ENCODE measurements at regions not wholly inside any gene's neighbourhood (a gene's known extent, or its start where the extent isn't known, plus 50 kb on each side); places are given as distances from the start of the nearest gene placed in this dataset.

- DNase-seq = no peak
Observed at GRCh38 chr10:43863270-43863669, 214.6 kb upstream of the ZNF32 start.

GRCh38 chr10:43862756-43863155 is 214.1 kb upstream of the ZNF32 start:
- DNase-seq = no peak

More at GRCh38 chr10:43863270-43863669, 214.6 kb upstream of the ZNF32 start:
- no peak for TF ChIP-seq POLR2A (IDR thresholded peaks at IDR 0.05; ENCODE audit: low read length)
- no peak for TF ChIP-seq GATA1 (IDR thresholded peaks at IDR 0.05; ENCODE audit: low read depth, low read length)

GRCh38 chr10:43861966-43862751 is 213.5 kb upstream of the ZNF32 start:
- TF ChIP-seq POLR2A (IDR thresholded peaks at IDR 0.05; ENCODE audit: low read length) (no peak), GATA1 (IDR thresholded peaks at IDR 0.05; ENCODE audit: low read depth, low read length) (no peak)
- DNase-seq = no peak

More at GRCh38 chr10:43862756-43863155, 214.1 kb upstream of the ZNF32 start:
- TF ChIP-seq GATA1 (IDR thresholded peaks at IDR 0.05; ENCODE audit: low read depth, low read length) (no peak), POLR2A (IDR thresholded peaks at IDR 0.05; ENCODE audit: low read length) (no peak)

- TF ChIP-seq POLR2A (IDR thresholded peaks at IDR 0.05; ENCODE audit: low read length) (no peak), GATA1 (IDR thresholded peaks at IDR 0.05; ENCODE audit: low read depth, low read length) (no peak)
- no peak for DNase-seq
Observed at GRCh38 chr10:43859016-43859525, 210.4 kb upstream of the ZNF32 start.

- no peak for DNase-seq
- TF ChIP-seq POLR2A (IDR thresholded peaks at IDR 0.05; ENCODE audit: low read length) (no peak), GATA1 (IDR thresholded peaks at IDR 0.05; ENCODE audit: low read depth, low read length) (no peak)
Observed at GRCh38 chr10:43857931-43858315, 209.2 kb upstream of the ZNF32 start.

GRCh38 chr10:43857206-43857930 is 208.7 kb upstream of the ZNF32 start:
- no peak for DNase-seq
- no peak for TF ChIP-seq POLR2A (IDR thresholded peaks at IDR 0.05; ENCODE audit: low read length)
- TF ChIP-seq GATA1 (IDR thresholded peaks at IDR 0.05; ENCODE audit: low read depth, low read length) = no peak

- DNase-seq = no peak
- TF ChIP-seq POLR2A (IDR thresholded peaks at IDR 0.05; ENCODE audit: low read length) (no peak), GATA1 (IDR thresholded peaks at IDR 0.05; ENCODE audit: low read depth, low read length) (no peak)
Observed at GRCh38 chr10:43856299-43856698, 207.6 kb upstream of the ZNF32 start.

GRCh38 chr10:43855667-43856210 is 207.1 kb upstream of the ZNF32 start:
- DNase-seq = no peak
- TF ChIP-seq GATA1 (IDR thresholded peaks at IDR 0.05; ENCODE audit: low read depth, low read length) = no peak
- no peak for TF ChIP-seq POLR2A (IDR thresholded peaks at IDR 0.05; ENCODE audit: low read length)

GRCh38 chr10:43854007-43854406 is 205.3 kb upstream of the ZNF32 start:
- TF ChIP-seq POLR2A (IDR thresholded peaks at IDR 0.05; ENCODE audit: low read length) (no peak), GATA1 (IDR thresholded peaks at IDR 0.05; ENCODE audit: low read depth, low read length) (no peak)
- no peak for DNase-seq

GRCh38 chr10:43853369-43853768 is 204.7 kb upstream of the ZNF32 start:
- DNase-seq = no peak
- TF ChIP-seq GATA1 (IDR thresholded peaks at IDR 0.05; ENCODE audit: low read depth, low read length) (no peak), POLR2A (IDR thresholded peaks at IDR 0.05; ENCODE audit: low read length) (no peak)

- DNase-seq = no peak
- TF ChIP-seq POLR2A (IDR thresholded peaks at IDR 0.05; ENCODE audit: low read length) (no peak), GATA1 (IDR thresholded peaks at IDR 0.05; ENCODE audit: low read depth, low read length) (no peak)
Observed at GRCh38 chr10:43852644-43853214, 204.0 kb upstream of the ZNF32 start.

GRCh38 chr10:43852149-43852548 is 203.5 kb upstream of the ZNF32 start:
- TF ChIP-seq GATA1 (IDR thresholded peaks at IDR 0.05; ENCODE audit: low read depth, low read length) = no peak
- no peak for TF ChIP-seq POLR2A (IDR thresholded peaks at IDR 0.05; ENCODE audit: low read length)

GRCh38 chr10:43851030-43851429 is 202.3 kb upstream of the ZNF32 start:
- no peak for DNase-seq
- TF ChIP-seq POLR2A (IDR thresholded peaks at IDR 0.05; ENCODE audit: low read length) (no peak), GATA1 (IDR thresholded peaks at IDR 0.05; ENCODE audit: low read depth, low read length) (no peak)

More at GRCh38 chr10:43852149-43852548, 203.5 kb upstream of the ZNF32 start:
- no peak for DNase-seq

- DNase-seq = no peak
- TF ChIP-seq GATA1 (IDR thresholded peaks at IDR 0.05; ENCODE audit: low read depth, low read length) = no peak
- TF ChIP-seq POLR2A (IDR thresholded peaks at IDR 0.05; ENCODE audit: low read length) = no peak
Observed at GRCh38 chr10:43849551-43849950, 200.9 kb upstream of the ZNF32 start.
